GM20431 (cell line): ENCODE measurements at regions not wholly inside any gene's neighbourhood (a gene's known extent, or its start where the extent isn't known, plus 50 kb on each side); places are given as distances from the start of the nearest gene placed in this dataset.
"Not testable (repeated sequence)": the region's sequence is repeated elsewhere in the genome, so short reads cannot be mapped to it uniquely, and the experiment has no call there.

Source experiments
- in situ Hi-C: fragments of 300-500 bp; cut with MseI, MboI; formaldehyde crosslinking; loops from one replicate; pipeline ENCODE4 v1.15.0; 2020; ENCODE audit warnings: low sequenced_read_pairs; ENCODE audit not compliant: unreplicated experiment

- in situ Hi-C loops, result no loop called here
Measured at GRCh38 chr16:77488652-77489051, 53.8 kb upstream of the ADAMTS18 start.

DNA sequence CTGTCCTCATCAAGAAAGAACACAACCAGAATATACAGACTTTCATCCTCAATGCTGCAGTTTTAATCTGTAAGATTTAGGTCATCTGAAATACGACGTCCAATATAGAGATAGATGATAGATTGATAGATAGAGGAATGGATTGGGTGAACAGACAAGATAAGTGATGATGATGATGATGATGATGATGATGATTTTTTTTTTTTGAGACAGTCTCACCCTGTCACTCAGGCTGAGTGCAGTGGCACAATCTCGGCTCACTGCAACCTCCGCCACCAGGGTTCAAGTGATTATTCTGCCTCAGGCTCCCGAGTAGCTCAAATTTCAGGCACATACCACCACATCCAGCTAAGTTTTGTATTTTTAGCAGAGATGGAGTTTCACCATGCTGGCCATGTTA is 56.3 kb upstream of the ADAMTS18 start:
- in situ Hi-C loops, result no loop called here

- in situ Hi-C loops, result no loop called here
Measured at GRCh38 chr16:77496934-77497333, 62.1 kb upstream of the ADAMTS18 start.

- in situ Hi-C loops, result no loop called here
Measured at GRCh38 chr16:77499373-77500285, 64.8 kb upstream of the ADAMTS18 start.

DNA sequence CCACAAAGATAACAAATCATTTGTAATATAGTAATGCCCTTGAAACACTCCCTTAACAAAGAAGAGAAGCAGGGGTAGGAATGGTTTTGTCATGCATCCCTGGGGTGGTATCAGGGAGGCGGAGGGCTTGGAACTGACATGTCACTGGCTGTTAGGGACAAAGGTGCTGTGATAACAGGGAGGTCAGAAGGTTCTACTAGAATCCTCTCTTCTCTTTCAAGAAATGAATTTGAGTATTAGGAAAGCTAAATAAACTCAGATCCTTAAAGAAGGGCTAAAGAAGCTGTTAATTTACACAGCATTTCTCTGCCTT is 65.4 kb upstream of the ADAMTS18 start:
- in situ Hi-C loops, result no loop called here

GRCh38 chr16:77500934-77501664 is 66.3 kb upstream of the ADAMTS18 start:
- in situ Hi-C loops, result no loop called here

- in situ Hi-C loops, result no loop called here
Measured at GRCh38 chr16:77502448-77502847, 67.6 kb upstream of the ADAMTS18 start.

- in situ Hi-C loops, result not testable (repeated sequence)
Measured at GRCh38 chr16:77506492-77506891, 71.7 kb upstream of the ADAMTS18 start.

DNA sequence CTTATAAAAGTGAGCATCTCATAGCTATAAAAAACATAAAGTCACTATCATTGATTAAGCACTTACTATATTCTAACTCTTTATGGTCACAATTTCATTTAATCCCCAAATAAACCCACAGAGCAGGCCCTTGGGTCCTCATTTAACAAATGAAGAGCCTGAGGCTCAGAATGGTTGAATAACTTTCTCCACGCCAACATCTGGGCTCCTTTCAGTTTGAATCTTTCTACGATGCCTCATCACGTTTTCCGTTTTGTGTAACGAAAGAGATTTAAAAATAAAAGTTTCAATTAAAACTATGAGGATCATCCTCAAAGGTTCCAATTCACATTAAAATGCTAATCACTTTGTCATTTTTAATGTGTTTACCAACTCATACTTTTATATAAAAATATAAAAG is 74.2 kb upstream of the ADAMTS18 start:
- in situ Hi-C loops, result no loop called here

DNA sequence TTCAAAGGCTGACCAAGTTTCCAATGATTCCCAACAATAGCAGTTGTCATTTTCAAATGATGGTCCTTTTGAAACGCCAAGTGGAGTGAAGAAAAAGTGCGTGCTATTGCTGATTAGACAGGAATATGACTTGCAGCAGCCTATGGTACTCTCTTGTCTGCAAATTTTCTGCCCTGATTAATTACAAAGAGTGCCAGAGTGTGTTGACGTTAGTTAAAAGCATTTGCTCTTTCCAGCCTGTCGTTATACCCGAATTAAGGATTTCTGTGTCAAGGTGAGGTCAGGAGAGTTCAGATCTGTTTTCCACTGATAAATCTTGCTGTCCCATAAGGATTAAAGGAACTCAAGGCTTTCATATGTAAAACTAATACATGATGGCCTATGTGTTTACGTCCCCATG is 75.0 kb upstream of the ADAMTS18 start:
- in situ Hi-C loops, result no loop called here

DNA sequence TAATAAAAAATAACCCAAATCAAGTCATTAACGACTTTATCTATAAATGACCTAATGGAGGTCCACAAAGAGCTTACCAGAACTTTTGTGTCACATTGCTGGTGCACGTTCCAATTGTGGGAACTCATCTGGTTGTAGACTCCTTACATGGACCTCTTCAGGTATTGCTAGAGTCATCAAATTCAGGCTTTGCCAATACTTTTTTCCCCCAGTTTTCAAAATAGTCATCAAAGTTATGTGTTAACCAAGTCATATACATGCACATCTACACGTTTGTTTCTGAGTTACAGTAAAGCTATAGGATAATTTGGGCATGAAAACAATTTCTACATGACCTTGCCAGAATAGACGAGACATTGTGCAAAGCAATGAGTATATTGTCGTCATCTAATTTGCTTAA is 76.2 kb upstream of the ADAMTS18 start:
- in situ Hi-C loops, result no loop called here

DNA sequence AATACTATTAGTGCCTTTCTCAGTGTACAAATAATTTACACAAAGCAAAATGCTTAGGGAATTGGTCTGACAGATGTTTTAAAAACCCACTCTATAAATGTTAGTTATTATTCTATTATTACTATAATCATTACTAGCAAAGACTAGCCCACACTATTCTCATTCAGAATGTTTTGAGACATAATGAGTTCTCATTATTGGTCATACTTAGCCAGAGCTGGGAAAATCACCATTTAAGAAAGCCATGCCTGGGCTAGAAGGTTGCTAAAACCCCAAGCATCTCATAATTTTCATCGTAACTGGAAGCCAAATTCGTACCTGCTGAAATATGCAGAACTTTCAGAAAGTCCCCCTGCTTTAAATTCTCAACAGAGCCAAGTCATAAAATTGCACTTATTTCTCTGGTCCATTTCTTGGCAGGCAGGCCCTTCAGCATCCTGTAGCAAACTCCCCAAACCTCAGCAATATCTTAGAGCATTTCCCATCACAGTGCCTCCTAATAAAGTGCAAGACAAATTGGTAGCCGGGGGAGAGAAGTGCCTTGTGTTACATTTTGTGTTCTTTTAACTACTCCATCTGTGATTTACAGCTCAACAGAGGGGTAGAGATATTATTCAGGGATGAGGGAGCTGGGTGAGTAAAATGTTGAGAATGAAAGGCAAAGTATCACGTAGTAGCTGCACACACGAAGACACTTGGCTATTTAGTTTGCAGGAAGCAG is 79.8 kb upstream of the ADAMTS18 start:
- in situ Hi-C loops, result no loop called here

DNA sequence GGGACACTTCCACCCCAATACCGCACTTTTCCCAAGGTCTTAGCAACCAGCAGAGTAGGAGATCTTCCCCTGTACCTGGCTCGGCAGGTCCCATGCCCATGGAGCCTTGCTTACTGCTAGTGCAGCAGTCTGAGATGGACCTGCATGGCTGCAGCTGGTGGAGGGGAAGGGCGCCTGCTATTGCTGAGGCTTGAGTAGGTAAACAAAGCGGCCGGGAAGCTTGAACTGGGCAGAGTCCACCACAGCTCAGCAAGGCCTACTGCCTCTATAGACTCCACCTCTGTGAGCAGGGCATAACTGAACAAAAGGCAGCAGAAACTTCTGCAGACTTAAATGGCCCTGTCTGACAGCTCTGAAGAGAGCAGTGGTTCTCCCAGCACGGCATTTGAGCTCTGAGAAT is 90.4 kb upstream of the ADAMTS18 start:
- in situ Hi-C loops, result not testable (repeated sequence)

DNA sequence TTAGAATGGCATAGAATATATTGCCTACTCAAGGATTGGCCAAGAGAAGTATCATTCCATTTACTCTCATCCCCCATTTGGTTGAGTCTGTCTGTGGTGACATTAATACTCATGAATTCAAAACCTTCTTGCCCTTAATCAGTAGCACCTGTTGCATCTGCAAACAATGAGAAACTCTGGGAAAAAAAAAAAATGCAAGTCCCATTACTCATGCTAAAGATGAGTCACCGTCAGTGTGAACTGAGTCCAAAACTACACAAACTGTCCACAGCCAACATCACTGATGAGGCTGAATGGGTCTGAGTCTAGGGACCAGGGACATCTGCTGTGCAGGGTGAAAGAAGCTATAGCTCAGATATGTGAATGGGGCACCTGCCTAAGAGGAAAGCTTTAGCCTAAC is 96.9 kb upstream of the ADAMTS18 start:
- in situ Hi-C loops, result no loop called here

DNA sequence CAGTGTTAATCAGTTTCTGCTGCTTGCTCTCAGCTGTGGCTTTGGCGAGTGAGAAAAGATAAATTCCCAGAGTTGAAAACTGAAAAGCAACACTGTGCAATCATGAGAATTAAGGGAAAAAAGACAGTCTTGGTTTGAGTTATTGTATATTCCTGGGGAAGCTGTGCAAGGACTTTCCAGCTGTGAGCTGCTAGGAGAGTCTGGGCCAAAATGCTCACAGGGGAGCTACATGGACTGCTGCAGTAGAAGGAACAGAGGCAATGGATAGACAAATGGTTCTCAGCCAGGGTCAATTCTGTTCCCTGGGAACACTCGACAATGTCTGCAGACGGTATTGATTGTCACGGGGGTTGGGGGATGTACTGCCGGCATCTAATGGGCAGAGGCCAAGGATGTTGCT is 102.0 kb upstream of the ADAMTS18 start:
- in situ Hi-C loops, result no loop called here

DNA sequence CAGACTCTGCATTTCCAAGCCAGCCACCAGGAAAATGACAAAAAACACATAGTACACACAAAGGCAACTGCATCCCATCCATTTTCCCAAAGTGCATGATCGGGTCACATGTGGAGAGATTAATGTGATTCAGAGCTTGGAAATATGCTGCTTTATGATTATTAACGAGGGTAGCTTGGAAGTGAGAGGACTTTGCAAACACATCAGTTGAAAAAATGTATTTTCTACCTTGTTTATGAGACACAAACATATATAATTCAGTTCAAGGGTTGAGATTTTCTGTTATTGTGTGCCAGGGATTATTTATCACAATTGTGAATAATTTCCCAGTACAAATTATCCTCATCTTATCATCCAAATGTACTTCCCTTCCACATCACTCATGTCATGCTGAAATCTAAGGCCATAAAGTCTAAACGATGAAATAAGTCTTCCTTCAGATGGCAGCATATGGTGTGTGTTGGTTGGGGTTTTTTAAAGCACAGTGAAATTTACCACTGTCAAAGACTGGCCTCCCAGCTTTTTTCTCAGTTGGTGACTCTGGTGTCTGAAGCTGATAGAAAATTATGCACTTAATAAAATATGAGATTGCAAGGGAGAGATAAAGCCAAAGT is 104.7 kb upstream of the ADAMTS18 start:
- in situ Hi-C loops, result no loop called here

- in situ Hi-C loops, result no loop called here
Measured at GRCh38 chr16:77540646-77541045, 105.8 kb upstream of the ADAMTS18 start.

- in situ Hi-C loops, result no loop called here
Measured at GRCh38 chr16:77541165-77541564, 106.3 kb upstream of the ADAMTS18 start.

- in situ Hi-C loops, result no loop called here
Measured at GRCh38 chr16:77548151-77548550, 113.3 kb upstream of the ADAMTS18 start.

- in situ Hi-C loops, result no loop called here
Measured at GRCh38 chr16:77548766-77549165, 113.9 kb upstream of the ADAMTS18 start.

- in situ Hi-C loops, result no loop called here
Measured at GRCh38 chr16:77549876-77550275, 115.0 kb upstream of the ADAMTS18 start.
